ENCODE measurements at regions not wholly inside any gene's neighbourhood (a gene's known extent, or its start where the extent isn't known, plus 50 kb on each side); places are given as distances from the start of the nearest gene placed in this dataset.

DNA sequence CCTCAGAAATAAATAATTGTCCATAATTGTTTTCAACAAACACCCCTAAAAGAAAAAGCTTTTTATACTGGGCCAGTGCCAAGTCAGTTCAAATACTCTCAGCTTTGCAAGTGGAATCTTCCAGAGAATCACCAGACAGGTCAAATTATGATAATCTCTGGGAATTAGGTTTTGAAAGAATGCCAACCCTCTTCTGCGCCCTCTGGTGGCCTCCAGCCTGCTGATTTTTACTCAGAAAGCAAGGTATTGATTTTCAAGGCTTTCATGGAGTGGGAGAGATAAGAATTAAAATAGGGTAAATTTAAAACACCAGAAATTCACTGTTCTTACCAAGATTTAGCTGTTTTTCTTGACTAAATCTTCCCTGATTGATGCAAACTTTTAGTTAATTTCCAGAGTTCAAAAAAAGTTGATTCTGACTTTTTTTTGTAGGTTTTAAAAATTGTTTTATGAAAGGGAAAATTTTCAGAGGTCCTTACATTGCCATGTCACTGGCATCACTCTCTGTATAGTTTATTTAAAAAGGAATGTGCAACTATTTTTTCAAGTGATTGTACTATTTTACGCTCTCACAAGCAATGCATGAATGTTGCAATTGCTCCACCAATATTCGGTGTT is 282.9 kb upstream of the TNP1 start:
- no peak overlapping the region for H3K4me3 ChIP-seq (ENCODE audit: low read depth, low read length)
- TF ChIP-seq, protein P1, sequence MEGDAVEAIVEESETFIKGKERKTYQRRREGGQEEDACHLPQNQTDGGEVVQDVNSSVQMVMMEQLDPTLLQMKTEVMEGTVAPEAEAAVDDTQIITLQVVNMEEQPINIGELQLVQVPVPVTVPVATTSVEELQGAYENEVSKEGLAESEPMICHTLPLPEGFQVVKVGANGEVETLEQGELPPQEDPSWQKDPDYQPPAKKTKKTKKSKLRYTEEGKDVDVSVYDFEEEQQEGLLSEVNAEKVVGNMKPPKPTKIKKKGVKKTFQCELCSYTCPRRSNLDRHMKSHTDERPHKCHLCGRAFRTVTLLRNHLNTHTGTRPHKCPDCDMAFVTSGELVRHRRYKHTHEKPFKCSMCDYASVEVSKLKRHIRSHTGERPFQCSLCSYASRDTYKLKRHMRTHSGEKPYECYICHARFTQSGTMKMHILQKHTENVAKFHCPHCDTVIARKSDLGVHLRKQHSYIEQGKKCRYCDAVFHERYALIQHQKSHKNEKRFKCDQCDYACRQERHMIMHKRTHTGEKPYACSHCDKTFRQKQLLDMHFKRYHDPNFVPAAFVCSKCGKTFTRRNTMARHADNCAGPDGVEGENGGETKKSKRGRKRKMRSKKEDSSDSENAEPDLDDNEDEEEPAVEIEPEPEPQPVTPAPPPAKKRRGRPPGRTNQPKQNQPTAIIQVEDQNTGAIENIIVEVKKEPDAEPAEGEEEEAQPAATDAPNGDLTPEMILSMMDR (conservative IDR thresholded peaks at IDR 0.05; ENCODE audit: low read depth, low read length) = peak; percentile 58
- no peak for DNase-seq (ENCODE audit: low read depth)

- TF ChIP-seq, protein P1 (conservative IDR thresholded peaks at IDR 0.05; ENCODE audit: low read depth, low read length) = no peak
- DNase-seq (ENCODE audit: low read depth) = no peak
- no peak overlapping the region for H3K4me3 ChIP-seq (ENCODE audit: low read depth, low read length)
Observed at GRCh38 chr2:217138284-217138683, 278.4 kb upstream of the TNP1 start.

DNA sequence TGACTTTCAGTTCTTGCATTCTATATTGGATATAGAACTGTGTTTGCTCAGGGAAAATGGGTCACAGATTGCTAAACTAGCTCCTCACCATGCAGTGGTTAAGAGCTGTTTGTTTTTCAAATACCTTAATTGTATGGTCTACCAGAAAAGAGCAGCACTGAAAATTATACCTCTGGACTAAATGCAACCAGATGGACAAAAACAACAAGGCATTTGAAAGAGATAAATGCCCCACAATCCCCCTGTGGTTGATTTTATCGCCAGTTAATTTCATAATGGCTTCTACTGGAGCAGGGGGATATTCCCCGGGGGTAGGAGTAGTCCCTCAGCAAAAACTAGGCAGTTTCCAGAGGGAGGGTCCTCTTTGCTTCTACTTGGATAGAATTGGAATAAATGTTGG is 267.9 kb upstream of the TNP1 start:
- TF ChIP-seq, protein P1 (conservative IDR thresholded peaks at IDR 0.05; ENCODE audit: low read depth, low read length) = no peak
- DNase-seq (ENCODE audit: low read depth) = no peak
- no peak overlapping the region for H3K4me3 ChIP-seq (ENCODE audit: low read depth, low read length)

DNA sequence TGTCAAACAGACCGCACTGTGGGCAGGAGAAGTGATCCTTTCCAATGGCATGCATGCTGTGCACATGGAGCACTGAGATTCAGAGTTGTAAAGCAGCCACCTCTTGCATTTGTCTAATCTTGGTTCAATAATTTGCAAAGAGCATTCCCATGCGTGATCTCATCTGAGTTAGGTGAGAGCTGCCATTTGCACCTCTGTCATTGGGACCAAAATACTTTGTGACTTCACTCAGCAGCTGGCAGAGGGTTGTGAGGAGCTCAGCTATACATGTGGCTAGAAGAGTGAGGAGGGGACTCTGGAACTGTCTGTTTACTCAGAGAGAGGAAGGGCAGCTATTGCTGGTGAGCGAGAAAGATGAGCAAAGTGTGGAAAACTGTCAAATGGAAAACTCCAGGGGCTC is 265.1 kb upstream of the TNP1 start:
- TF ChIP-seq, protein P1 (conservative IDR thresholded peaks at IDR 0.05; ENCODE audit: low read depth, low read length) = no peak
- no peak overlapping the region for H3K4me3 ChIP-seq (ENCODE audit: low read depth, low read length)
- no peak for DNase-seq (ENCODE audit: low read depth)

GRCh38 chr2:217124050-217124449 is 264.2 kb upstream of the TNP1 start:
- no peak overlapping the region for H3K4me3 ChIP-seq (ENCODE audit: low read depth, low read length)
- TF ChIP-seq, protein P1 (conservative IDR thresholded peaks at IDR 0.05; ENCODE audit: low read depth, low read length) = no peak
- DNase-seq (ENCODE audit: low read depth) = no peak

GRCh38 chr2:217121565-217121964 is 261.7 kb upstream of the TNP1 start:
- no peak for DNase-seq (ENCODE audit: low read depth)
- no peak overlapping the region for H3K4me3 ChIP-seq (ENCODE audit: low read depth, low read length)
- TF ChIP-seq, protein P1 (conservative IDR thresholded peaks at IDR 0.05; ENCODE audit: low read depth, low read length) = no peak

DNA sequence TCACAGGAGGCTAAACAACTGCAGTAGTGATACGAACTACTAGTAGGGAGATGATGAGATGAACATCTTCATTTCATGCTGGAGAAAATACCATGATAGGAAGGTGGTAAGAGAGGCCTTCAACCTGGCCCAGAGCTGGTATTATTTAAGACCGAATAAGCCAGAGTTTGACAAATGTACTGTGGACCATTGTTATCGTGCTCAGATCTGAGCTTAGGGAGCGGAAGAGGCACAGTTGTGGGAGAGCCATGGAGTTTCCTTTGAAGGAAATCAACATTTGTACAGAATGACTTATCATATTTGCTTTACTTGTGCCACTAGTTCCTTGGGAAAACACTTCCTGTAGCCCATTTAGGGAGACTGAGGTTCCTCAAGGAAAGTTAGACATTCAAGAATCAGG is 260.6 kb upstream of the TNP1 start:
- no peak for DNase-seq (ENCODE audit: low read depth)
- TF ChIP-seq, protein P1 (conservative IDR thresholded peaks at IDR 0.05; ENCODE audit: low read depth, low read length) = no peak
- H3K4me3 ChIP-seq (ENCODE audit: low read depth, low read length) = no peak overlapping the region

All from epithelial cell of proximal tubule (primary cell).